ENCODE measurements at regions not wholly inside any gene's neighbourhood (a gene's known extent, or its start where the extent isn't known, plus 50 kb on each side); places are given as distances from the start of the nearest gene placed in this dataset.

- TF ChIP-seq POLR2A (IDR thresholded peaks at IDR 0.05; ENCODE audit: low read depth, low read length) (no peak), MAX (IDR thresholded peaks at IDR 0.05; ENCODE audit: insufficient read depth, insufficient read length) (no peak), CTCF (IDR thresholded peaks at IDR 0.05; ENCODE audit: extremely low read depth in 1 of 2, insufficient read depth in 1 of 2, low read depth in 1 of 2, low read length in 2 of 2) (no peak), GATA2 (IDR thresholded peaks at IDR 0.05; ENCODE audit: insufficient read depth, insufficient read length, low read depth, low read length) (no peak), MYC (IDR thresholded peaks at IDR 0.05; ENCODE audit: low read depth, low read length) (no peak), FOS (IDR thresholded peaks at IDR 0.05; ENCODE audit: borderline replicate concordance, insufficient read depth, low read length) (no peak)
These were observed 325.2 kb upstream of the AADAT start for GRCh38 chr4:170414961-170415360.
